Lower leg skin (tissue), 3 donors: ENCODE measurements at regions not wholly inside any gene's neighbourhood (a gene's known extent, or its start where the extent isn't known, plus 50 kb on each side); places are given as distances from the start of the nearest gene placed in this dataset.

Experiments used
- POLR2A ChIP-seq, 2 donors: fragments of 450-650 bp; IDR thresholded peaks; one replicate each; pipeline ENCODE4 v1.6.1; 2016 to 2017; ENCODE audit warnings: antibody characterized with exemption in 2 of 2, mild to moderate bottlenecking in 1 of 2, moderate library complexity in 1 of 2
- TF ChIP-seq, protein P1 (sequence below), 3 donors: fragments of 450-650 bp; IDR thresholded peaks; one replicate each; pipeline ENCODE4 v1.5.1; 2016; ENCODE audit warnings: antibody characterized with exemption in 3 of 3, mild to moderate bottlenecking in 3 of 3, moderate library complexity in 2 of 3

DNA sequence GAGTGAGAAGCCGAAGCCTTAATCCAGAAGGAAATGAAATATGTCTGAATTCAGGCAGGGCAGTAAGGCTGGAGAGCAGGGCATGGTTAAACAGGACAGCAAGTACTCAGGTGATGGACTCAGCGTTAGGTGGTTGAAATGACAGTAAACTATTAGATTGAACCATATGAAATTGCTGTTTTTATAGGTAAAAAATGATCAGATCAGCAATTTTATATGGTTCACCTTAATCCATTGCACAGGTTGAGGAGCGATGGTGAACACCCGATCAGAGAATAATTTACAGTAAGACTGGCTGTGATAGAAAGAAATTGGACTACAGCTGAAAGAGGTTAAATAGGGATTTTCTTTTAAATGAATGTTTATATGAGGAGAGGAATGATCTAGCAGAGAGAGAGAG is 56.6 kb downstream of the TTC6 start:
- TF ChIP-seq, protein P1, sequence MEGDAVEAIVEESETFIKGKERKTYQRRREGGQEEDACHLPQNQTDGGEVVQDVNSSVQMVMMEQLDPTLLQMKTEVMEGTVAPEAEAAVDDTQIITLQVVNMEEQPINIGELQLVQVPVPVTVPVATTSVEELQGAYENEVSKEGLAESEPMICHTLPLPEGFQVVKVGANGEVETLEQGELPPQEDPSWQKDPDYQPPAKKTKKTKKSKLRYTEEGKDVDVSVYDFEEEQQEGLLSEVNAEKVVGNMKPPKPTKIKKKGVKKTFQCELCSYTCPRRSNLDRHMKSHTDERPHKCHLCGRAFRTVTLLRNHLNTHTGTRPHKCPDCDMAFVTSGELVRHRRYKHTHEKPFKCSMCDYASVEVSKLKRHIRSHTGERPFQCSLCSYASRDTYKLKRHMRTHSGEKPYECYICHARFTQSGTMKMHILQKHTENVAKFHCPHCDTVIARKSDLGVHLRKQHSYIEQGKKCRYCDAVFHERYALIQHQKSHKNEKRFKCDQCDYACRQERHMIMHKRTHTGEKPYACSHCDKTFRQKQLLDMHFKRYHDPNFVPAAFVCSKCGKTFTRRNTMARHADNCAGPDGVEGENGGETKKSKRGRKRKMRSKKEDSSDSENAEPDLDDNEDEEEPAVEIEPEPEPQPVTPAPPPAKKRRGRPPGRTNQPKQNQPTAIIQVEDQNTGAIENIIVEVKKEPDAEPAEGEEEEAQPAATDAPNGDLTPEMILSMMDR (IDR thresholded peaks at IDR 0.05) = no peak
- no peak for TF ChIP-seq POLR2A (IDR thresholded peaks at IDR 0.05)
